ENCODE measurements at regions not wholly inside any gene's neighbourhood (a gene's known extent, or its start where the extent isn't known, plus 50 kb on each side); places are given as distances from the start of the nearest gene placed in this dataset.
"Not testable (repeated sequence)": the region's sequence is repeated elsewhere in the genome, so short reads cannot be mapped to it uniquely, and the experiment has no call there.

- no peak for DNase-seq (ENCODE audit: low spot score)
Observed at GRCh38 chr9:101860920-101861319, 122.5 kb upstream of the GRIN3A start.

- no peak for DNase-seq (ENCODE audit: low spot score)
Observed at GRCh38 chr9:101859620-101860019, 121.2 kb upstream of the GRIN3A start.

GRCh38 chr9:101858026-101858425 is 119.6 kb upstream of the GRIN3A start:
- no peak for DNase-seq (ENCODE audit: low spot score)

- DNase-seq (ENCODE audit: low spot score) = no peak
Observed at GRCh38 chr9:101849102-101849707, 110.8 kb upstream of the GRIN3A start.

- peak; percentile 36 for DNase-seq (ENCODE audit: low spot score)
Observed at GRCh38 chr9:101848485-101848919, 110.1 kb upstream of the GRIN3A start.

GRCh38 chr9:101846161-101846560 is 107.7 kb upstream of the GRIN3A start:
- DNase-seq (ENCODE audit: low spot score) = no peak

GRCh38 chr9:101840694-101841188 is 102.3 kb upstream of the GRIN3A start:
- DNase-seq (ENCODE audit: low spot score) = no peak

- not testable (repeated sequence) for DNase-seq (ENCODE audit: low spot score)
Observed at GRCh38 chr9:101838988-101839387, 100.5 kb upstream of the GRIN3A start.

- no peak for DNase-seq (ENCODE audit: low spot score)
Observed at GRCh38 chr9:101836021-101836420, 97.6 kb upstream of the GRIN3A start.

- DNase-seq (ENCODE audit: low spot score) = no peak
Observed at GRCh38 chr9:101832486-101832885, 94.0 kb upstream of the GRIN3A start.

- DNase-seq (ENCODE audit: low spot score) = not testable (repeated sequence)
Observed at GRCh38 chr9:101821450-101821849, 83.0 kb upstream of the GRIN3A start.

GRCh38 chr9:101820983-101821382 is 82.5 kb upstream of the GRIN3A start:
- not testable (repeated sequence) for DNase-seq (ENCODE audit: low spot score)

GRCh38 chr9:101814064-101814463 is 75.6 kb upstream of the GRIN3A start:
- DNase-seq (ENCODE audit: low spot score) = no peak

GRCh38 chr9:101807879-101808278 is 69.4 kb upstream of the GRIN3A start:
- DNase-seq (ENCODE audit: low spot score) = not testable (repeated sequence)

- no peak for DNase-seq (ENCODE audit: low spot score)
Observed at GRCh38 chr9:101796044-101796443, 57.6 kb upstream of the GRIN3A start.

- no peak for DNase-seq (ENCODE audit: low spot score)
Observed at GRCh38 chr9:101795147-101795546, 56.7 kb upstream of the GRIN3A start.

GRCh38 chr9:101792475-101792874 is 54.0 kb upstream of the GRIN3A start:
- no peak for DNase-seq (ENCODE audit: low spot score)

GRCh38 chr9:101791938-101792337 is 53.5 kb upstream of the GRIN3A start:
- DNase-seq (ENCODE audit: low spot score) = peak; percentile 38

GRCh38 chr9:101791533-101791932 is 53.1 kb upstream of the GRIN3A start:
- DNase-seq (ENCODE audit: low spot score) = no peak
